GM18873 (cell line): ENCODE measurements at regions not wholly inside any gene's neighbourhood (a gene's known extent, or its start where the extent isn't known, plus 50 kb on each side); places are given as distances from the start of the nearest gene placed in this dataset.
"Not testable (repeated sequence)": the region's sequence is repeated elsewhere in the genome, so short reads cannot be mapped to it uniquely, and the experiment has no call there.

Experiments used
- ATAC-seq: cut with Tn5 transposase; IDR thresholded peaks from one replicate; pipeline ENCODE4 v1.9.1; 2021; ENCODE audit warnings: mild to moderate bottlenecking, moderate library complexity, moderate number of reproducible peaks; ENCODE audit not compliant: unreplicated experiment, low FRiP score

DNA sequence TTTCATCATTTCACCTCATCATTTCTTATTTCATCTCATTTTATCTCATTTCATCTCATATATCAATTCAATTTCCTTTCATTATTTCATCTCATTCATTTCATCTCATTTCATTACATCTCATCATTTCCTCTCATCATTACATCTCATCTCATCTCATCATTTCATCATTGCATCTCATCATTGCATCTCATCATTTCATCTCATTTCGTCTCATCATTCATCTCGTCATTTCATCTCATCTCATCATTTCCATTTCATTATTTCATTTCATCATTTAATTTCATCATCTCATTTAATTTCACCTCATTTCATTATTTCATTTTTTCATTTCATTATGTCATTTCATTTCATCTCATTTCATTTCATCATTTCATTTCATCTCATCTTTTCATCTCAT, 168.5 kb upstream of the FAM72C start:
- ATAC-seq, result not testable (repeated sequence)

DNA sequence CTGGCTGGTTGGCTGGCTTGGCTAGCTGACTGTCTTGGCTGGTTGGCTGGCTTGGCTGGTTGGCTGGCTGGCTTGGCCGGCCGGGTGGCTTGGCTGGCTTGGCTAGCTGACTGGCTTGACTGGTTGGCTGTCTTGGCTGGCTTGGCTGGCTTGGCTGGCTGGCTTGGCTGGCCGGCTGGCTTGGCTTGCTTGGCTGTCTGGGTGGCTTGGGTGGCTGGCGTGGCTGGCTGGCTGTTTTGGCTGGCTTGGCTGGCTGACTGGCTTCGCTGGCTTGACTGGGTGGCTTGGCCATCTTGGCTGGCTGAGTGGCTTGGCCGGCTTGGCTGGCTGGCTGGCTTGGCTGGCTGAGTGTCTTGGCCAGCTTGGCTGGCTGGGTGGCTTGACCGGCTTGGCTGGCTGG, 133.2 kb upstream of the FAM72C start:
- not testable (repeated sequence) for ATAC-seq

DNA sequence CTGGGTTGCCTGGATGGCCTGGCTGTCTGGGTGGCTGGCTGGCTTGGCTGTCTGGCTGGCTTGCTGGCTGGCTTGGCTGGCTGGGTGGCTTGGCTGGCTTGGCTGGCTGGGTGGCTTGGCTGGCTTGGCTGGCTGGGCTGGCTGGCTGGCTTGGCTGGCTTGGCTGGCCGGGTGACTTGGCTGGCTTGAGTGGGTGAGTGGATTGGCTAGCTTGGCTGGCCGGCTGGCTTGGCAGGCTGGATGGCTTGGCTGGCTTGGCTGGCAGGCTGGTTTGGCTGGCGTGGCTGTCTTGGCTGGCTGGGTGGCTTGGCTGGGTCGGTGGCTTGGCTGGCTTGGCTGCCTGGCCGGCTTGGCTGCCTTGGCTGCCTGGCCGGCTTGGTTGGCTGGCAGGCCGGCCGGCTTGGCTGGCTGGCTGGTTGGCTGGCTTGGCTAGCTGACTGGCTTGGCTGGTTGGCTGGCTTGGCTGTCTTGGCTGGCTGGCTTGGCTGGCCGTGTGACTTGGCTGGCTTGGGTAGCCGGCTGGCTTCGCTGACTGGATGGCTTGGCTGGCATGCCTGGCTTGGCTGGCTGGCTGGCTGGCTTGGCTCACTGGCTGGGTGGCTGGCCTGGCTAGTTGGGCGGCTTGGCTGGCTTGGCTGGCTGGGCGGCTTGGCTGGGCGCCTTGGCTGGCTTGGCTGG, 132.4 kb upstream of the FAM72C start:
- not testable (repeated sequence) for ATAC-seq

DNA sequence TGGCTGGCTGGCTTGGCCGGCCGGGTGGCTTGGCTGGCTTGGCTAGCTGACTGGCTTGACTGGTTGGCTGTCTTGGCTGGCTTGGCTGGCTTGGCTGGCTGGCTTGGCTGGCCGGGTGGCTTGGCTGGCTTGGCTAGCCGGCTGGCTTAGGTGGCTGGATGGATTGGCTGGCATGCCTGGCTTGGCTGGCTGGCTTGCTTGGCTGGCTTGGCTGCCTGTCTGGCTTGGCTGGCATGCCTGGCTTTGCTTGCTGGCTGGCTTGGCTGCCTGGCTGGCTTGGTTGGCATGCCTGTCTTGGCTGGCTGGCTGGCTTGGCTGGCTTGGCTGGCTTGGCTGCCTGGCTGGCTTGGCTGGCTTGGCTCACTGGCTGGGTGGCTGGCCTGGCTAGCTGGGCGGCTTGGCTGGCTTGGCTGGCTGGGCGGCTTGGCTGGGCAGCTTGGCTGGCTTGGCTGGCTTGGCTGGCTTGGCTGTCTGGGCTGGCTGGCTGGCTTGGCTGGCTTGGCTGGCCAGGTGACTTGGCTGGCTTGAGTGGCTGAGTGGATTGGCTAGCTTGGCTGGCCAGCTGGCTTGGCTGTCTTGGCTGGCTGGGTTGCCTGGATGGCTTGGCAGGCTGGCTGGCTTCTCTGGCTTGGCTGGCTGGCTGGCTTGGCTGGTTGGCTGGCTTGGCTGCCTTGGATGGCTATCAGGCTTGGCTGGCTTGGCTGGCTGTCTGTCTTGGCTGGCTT, 131.5 kb upstream of the FAM72C start:
- ATAC-seq, result not testable (repeated sequence)

DNA sequence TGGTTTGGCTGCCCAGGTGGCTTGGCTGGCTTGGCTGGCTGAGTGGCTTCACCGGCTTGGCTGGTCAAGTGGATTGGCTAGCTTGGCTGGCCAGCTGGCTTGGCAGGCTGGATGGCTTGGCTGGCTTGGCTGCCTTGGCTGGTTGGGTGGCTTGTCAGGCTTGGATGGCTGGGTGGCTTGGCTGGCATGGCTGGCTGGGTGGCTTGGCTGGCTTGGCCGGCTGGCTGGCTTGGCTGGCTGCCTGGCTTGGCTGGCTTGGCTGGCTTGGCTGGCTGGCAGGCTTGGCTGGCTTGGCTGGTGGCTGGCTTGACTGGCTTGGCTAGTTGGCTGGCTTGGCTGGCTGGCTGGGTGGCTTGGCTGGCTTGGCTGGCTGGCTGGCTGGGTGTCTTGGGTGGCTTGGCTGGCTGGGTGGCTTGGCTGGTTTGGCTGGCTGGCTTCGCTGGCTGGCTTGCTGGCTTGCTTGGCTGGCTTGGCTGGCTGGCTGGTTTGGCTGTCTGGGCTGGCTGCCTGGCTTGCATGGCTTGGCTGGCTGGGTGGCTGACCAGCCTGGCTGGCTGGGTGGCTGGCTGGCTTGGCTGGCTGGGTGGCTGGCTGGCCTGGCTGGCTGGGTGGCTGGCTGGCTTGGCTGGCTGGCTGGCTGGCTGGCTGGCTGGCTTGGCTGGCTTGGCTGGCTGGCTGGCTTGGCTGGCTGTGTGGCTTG, 130.4 kb upstream of the FAM72C start:
- ATAC-seq, result not testable (repeated sequence)

DNA sequence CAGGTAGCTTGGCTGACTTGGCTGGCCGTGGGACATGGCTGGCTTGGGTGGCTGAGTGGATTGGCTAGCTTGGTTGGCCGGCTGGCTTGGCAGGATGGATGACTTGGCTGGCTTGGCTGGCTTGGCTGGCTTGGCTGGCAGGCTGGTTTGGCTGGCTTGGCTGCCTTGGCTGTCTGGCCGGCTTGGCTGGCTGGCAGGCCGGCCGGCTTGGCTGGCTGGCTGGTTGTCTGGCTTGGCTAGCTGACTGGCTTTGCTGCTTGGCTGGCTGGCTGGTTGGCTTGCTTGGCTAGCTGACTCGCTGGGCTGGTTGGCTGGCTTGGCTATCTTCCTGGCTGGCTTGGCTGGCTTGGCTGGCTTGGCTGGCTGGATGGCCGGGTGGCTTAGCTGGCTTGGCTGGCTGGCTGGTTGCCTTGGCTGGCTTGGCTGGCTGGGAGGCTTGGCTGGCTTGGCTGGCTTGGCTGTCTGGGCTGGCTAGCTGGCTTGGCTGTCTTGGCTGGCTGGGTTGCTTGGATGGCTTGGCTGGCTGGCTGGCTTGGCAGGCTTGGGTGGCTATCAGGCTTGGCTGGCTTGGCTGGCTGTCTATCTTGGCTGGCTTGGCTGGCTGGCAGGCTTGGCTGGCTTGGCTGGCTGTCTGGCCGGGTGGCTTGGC, 129.7 kb upstream of the FAM72C start:
- no peak for ATAC-seq

DNA sequence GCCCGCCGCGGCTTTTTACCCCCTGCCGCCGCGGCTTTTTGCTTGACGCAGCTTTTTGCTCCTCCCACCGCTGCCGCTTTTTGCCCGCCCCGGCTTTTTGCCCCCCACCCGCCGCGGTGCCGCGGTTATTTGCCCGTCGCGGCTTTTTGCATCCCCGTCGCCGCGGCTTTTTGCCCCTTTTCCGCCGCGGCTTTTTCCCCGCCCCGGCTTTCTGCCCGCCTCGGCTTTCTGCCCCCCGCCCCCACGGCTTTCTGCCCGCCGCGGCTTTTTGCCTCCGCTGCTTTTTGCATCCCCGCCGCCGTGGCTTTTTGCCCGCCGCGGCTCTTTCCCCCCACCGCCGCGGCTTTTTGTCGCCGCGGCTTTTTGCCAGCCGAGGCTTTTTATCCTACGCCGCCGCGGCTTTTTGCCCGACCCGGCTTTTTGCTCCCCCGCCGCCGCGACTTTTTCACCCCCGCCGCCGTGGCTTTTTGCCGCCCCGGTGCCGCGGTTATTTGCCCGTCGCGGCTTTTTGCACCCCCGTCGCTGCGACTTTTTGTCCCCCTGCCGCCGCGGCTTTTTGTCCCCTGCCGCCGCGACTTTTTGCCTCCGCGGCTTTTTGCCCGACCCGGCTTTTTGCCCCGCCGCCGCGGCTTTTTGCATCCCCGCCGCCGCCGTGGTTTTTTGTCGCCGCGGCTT, 105.5 kb upstream of the FAM72C start:
- ATAC-seq, result not testable (repeated sequence)

DNA sequence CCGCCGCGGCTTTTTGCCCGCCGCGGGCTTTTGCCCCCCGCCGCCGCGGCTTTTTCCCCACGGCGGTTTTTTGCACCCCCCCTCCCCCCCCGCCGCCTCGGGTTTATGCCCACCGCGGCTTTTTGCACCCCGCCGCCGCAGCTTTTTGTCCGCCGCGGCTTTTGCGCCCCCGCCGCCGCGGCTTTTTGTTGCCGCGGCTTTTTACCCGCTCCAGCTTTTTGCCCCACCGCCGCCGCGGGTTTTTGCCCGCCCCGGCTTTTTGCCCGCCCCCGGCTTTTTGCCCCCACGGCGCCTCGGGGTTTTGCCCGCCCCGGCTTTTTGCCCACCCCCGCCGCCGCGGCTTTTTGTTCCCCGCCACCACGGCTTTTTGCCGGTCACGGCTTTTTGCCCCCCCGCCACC, 104.9 kb upstream of the FAM72C start:
- not testable (repeated sequence) for ATAC-seq

DNA sequence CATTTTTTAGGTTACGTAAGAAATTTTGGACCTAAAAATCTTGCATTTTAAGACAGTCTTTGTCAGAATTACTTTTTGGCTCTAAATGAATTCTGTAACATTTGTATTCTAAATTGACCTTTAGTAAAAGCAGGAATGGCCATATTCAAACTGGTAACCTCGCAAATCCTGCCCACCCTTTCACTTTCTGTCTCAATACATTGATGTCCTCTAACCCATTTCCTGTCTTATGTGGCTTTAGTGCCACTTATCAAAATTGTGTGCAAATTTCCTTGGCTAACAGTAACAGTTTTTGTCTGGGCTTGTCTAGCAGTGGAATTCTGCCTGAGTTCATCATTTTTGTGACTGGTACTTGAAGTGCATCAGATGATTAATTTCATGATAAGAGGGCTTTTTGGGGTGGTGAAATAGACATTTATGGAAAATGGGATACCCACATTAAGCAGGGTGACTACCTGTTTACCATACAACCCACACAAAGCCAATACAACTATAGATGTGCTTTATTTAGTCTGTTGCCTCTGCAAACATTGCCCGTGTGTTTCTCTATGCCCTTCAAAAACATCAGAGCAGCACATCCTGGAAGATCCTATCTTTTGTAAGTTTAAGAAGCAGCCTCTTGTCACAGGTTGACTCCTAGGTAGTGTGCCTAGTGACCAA, 98.7 kb upstream of the FAM72C start:
- ATAC-seq, result not testable (repeated sequence)

DNA sequence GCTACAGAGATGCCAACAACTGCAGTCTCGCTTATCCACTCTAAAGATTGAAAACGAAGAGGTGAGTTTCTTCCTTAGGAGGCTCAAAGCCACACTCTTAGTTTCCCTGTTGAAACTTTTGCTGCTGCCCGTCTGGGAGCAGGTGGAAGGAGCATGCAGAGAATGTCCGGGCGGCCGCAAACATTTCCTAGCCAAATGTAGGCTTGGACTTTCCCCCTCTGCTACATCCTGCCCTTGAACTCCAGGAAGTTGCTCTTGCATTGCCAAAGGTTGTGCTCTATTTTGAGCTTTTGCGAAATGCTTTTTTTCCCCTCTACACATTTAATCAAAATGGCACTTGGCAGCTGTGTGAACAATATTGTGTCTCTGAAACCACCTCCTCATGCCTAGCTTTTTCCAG, 95.3 kb upstream of the FAM72C start:
- not testable (repeated sequence) for ATAC-seq

DNA sequence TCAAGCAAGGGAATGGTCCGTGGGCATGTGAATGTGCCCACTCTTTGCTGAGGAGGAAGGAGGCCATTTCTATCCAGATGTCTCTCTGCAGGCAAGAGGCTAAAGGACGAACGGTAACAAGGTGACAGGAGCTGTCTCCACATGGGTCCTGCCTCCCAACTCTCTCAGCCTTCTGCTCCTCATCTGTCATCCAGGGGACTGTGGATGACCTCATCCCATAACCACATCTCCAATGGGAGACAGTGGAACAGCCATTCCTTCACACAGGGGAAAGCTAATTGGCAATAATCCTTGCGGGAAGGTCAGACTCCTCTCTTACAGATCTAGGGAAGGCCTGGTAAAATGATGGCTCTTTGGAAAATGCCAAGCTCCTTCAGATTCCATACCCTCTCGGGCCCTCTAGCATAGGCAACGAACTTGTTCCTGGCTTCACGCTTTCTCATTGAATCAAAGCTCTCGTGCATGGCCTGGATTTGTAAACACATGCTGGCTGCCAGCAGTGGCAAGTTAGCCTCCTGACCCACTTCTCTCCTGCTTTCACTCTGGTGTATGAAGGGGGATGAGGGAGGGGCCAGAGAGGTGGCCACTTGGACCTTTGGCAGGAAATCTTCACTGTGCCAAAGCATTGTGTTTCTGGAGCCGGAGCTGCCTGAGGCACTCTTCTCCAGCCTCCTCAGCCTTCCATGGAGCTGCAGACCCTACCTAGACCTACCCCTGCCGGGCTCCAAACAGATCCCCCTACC, 94.5 kb upstream of the FAM72C start:
- not testable (repeated sequence) for ATAC-seq

DNA sequence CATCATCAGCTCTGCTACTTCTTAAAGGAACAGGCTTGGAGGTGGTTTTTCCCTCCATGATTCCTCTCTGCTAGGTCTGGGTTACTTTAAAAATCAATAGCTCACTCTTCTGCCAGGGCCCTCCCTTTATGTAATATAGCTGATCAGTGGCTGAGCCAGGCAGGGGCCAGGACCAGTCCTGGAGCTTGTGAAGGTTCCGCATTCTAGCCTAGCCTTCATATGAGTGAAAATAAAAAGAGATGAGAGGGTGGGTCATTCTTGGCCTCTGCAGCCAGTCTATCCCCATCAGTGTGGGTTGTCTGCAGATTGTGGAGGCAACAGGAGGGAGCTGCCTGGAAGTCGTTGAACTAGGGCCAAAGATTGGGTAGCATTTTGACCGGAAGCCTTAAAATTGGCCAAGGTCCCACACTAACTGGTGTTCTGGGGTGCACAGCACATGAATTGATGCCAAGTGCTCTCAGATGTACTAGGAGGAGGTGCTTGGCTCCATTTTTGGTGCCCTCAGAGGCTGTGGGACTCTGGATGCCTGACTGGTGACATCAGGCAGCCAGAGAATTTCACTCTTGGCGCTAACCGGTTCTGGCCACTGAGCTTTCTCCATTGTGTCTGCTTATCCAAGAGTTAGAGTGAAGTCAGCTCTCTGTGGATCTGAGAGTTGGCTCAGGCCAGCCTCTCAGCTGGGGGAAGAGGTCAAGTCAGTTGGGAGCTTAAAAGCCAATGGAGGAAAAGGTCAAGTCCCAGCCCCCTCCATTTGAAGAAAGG, 93.7 kb upstream of the FAM72C start:
- not testable (repeated sequence) for ATAC-seq

DNA sequence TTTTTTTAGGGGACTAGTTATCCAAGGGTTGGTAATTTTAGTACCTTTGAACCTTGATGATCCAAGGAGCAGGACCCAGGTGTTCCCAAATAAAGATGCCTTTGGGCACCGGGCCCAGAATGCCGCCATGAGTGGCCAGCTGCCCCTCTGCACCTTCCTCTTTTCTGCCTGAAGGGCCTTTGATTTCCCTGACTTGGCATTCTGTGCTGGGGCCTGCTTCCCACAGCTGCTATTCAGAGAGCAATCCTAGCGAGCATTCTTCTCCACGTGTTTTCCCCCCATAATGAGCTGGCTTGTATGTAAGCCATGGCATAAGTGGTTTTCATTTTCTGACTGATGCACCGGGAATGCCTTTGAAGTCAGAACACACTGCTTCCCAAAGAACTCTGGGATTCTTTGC, 77.6 kb upstream of the FAM72C start:
- not testable (repeated sequence) for ATAC-seq

DNA sequence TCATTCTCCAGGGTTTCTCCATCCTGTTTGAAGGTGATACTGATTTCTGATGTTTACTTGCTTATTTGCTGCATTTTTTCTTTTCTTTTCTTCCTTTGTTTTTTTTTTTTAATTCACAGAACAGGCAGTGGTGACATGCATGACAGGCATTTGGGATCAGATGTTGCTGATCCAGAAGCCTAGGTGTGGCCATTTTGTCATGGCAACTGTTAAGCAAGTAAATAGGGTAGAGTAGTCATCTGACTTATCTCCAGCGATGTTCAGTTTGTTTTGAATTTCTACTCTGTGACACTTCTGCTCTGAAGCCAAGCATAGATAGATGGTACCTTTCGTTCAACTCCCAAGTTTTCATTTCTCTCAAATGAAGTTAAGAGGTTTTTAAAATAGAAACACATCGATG, 74.9 kb upstream of the FAM72C start:
- not testable (repeated sequence) for ATAC-seq

DNA sequence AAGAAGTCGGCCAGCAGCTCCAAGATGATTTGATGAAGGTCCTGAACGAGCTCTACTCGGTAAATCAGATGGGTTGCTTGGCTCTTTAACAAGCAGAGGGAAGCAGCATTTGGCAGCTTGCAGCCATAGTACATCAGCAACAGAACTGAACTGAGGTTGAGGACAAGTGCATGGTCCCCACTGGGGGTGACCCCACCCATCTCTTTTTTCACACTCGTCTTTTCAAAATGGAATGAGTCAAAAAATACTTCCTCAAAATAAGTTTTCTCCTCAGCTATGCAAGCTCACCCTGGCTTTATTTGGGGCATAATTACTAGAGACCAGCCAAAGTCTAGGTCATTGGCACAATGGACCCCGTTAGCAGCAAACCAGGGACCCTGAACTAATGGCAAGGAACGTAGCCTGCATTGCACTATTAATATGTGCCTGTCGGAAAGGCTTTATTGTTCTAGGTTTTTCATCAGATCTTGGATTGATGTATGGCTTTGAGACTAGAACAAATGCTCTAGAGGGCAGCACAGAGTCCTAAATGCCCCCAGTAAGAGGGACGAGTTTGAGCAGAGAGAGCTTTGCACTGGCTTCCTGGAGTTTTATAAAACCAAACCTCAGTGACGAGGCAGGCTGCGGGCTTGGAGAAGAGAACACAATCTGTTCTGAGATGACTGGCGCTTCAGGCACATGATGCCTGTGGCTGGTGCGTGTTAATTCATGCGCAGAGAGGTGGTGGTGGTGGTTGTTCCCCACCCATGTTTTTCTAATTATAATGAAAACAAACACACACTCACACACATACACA, 74.2 kb upstream of the FAM72C start:
- not testable (repeated sequence) for ATAC-seq

DNA sequence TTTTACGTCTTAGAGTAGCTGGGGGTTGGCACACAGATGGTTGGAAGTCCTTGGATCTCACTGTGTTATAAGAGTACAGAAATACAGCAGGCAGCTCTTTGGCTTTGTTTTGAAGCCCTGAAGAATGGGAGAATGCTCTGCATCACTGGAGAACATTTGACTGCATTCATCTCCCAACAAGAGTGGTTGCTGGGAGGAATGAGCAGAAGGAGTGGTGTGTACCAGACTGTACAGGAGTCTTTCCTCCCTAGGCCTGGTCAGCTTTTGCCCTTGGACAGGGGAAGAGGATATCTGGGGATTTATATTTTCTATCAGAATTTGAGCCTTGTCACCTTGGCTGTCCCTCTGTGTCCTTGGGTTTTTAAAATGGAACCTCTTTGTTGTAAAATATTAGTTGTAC, 70.5 kb upstream of the FAM72C start:
- ATAC-seq, result not testable (repeated sequence)

DNA sequence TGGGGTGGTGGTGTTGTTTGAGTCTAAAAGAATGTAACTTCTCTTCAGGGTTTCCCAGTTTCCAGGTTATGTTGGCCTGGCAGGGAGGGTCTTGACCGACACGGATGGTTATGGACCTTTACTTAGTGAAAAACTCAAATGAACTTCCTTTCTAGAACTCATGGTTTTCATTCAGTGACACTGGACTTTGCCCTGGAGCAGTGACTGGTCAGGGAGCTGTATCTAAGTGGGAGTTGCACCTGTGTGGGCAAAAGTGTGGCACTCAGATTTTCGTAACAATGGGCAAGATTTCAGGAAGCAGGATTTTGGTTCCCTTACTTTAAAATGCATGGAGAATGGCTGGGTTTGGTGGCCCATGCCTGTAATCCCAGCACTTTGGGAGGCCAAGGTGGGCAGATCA, 68.5 kb upstream of the FAM72C start:
- not testable (repeated sequence) for ATAC-seq

DNA sequence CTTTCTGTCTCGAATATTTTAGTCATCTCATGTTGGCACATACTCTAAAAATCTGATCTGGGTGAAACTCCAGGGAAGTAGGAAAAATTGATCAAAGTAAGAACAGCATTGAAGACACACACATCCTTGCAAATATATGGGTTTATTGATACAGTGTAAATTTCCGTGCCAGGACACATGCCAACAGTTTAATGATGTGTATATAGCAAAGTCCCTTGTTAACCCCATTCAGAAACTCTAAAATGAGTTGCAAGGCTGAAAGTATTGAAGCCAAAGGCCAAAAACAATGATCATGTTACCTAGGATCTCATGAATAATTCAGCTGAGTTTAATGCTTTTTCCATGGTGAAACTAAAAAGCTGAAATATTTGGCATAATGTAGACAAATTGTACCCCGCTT, 62.3 kb upstream of the FAM72C start:
- not testable (repeated sequence) for ATAC-seq
